HG02938 (cell line): ENCODE measurements at regions not wholly inside any gene's neighbourhood (a gene's known extent, or its start where the extent isn't known, plus 50 kb on each side); places are given as distances from the start of the nearest gene placed in this dataset.
A peak's percentile ranks its signal among the peaks of the same experiment; 100 is the strongest.
"Not testable (repeated sequence)": the region's sequence is repeated elsewhere in the genome, so short reads cannot be mapped to it uniquely, and the experiment has no call there.

Source experiments
- ATAC-seq: cut with Tn5 transposase; IDR thresholded peaks from one replicate; pipeline ENCODE4 v1.9.1; 2021; ENCODE audit warnings: mild to moderate bottlenecking, moderate library complexity; ENCODE audit not compliant: unreplicated experiment

DNA sequence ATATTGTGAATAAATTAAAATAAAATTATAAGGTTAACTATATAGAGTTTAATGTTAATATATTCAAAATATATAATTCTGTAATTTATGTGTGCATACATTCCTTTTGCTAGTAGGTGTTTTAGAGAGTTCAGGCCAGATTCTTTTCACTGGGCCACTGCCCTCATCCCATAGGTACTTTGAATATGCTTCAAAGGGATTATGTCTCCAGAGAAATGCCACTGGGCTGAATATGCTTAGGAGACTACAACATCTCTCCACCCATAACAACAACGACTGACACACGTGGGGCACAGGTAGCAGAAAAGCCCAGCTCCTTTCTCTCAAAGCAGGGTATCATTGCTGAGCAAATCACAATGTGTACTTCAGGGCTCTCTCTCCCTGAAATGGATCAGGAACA lies 290.9 kb upstream of the TACR3 start:
- no peak for ATAC-seq

DNA sequence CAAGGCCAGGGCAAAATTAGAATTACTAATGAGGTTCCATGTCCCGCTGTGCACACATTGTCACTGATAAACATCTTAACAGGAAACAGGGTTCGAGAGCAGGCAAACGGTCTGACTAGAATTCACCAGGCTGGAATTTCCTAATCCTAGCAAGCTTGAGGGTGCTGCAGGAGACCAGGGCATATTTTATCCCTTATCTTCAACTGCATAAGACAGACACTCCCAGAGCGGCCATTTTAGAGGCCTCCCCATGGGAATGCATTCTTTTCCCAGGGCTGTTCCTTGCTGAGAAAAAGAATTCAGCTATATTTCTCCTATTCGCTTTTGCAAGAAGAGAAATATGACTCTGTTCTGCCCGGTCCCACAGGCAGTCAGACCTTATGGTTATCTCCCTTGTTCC lies 282.5 kb upstream of the TACR3 start:
- ATAC-seq = not testable (repeated sequence)

DNA sequence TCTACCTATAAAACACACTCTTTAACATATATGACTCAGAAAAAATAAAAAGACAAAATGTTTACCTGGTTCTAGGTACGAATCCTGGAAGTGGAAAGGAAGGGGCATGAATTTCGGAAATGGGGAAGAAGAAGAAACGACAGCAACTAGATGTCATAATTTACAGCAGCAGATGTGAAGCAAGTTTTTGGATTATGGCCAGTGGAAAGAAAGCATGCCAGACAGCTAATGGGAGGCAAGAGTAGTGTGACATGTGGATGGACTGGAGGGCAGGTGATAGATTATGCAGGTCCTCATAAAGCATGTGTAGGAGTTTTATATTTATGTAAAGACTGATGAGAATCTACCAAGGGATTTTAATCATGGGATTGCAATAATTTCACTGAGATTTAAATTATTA lies 279.0 kb upstream of the TACR3 start:
- ATAC-seq = no peak

GRCh38 chr4:103996637-103997036 lies 276.9 kb upstream of the TACR3 start:
- no peak for ATAC-seq

- ATAC-seq = no peak
Observed at GRCh38 chr4:103996064-103996463, 276.3 kb upstream of the TACR3 start.

DNA sequence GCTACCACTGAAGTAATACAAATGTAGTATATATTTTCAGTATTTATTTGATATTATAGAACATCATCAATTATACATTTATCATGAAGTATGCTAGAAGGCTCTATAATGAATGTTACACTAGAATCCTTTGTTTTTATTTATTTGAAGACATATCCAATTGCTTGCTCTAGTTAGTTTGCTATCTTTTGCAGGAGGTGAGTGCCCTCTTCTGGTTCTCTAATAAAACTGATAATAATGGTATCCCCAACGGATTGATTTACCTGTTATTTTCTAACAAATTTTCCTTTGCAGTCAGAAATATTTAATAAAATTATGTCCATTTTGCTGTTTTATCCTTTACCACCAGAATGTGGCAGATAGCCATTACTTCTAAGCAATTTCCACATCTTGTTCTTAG lies 274.3 kb upstream of the TACR3 start:
- ATAC-seq = no peak

DNA sequence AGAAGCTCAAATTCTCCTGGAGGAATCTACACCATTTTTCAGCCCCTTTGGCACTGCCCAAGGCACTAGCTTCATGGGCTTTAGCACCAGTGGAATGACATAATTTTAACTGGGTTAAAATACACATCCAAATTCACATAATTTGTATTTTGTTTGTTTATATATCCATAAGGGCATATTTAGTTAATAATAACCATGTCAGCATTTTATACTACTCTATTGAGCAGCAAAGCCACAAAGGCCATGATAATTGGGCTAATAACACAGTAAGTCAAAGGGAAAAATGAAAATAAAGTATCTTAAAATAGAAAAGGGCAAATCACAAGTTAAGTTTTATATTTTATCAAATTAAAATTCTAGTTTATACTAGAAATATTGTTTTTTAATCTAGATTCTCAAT lies 262.7 kb upstream of the TACR3 start:
- ATAC-seq = no peak

GRCh38 chr4:103948244-103949018 lies 228.6 kb upstream of the TACR3 start:
- no peak for ATAC-seq

GRCh38 chr4:103947617-103948016 lies 227.8 kb upstream of the TACR3 start:
- ATAC-seq = no peak

DNA sequence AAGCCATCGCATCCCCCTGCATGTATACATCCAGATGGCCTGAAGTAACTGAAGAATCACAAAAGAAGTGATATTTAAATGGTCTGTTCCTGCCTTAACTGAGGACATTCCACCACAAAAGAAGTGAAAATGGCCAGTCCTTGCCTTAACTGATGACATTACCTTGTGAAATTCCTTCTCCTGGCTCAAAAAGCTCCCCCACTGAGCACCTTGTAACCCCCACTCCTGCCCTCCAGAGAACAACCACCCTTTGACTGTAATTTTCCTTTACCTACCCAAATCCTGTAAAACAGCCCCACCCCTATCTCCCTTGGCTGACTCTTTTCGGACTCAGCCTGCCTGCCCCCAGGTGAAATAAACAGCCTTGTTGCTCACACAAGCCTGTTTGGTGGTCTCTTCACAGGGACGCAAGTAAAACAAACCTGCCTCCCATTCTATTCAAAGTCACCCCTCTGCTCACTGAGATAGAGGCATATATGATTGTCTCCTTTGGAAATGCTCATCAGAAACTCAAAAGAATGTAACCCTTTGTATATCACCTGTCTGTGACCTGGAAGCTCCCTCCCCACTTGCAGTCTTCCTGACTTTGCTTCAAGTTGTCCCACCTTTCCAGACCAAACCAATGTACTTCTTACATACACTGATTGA lies 227.0 kb upstream of the TACR3 start:
- ATAC-seq = not testable (repeated sequence)

GRCh38 chr4:103938488-103938887 lies 218.7 kb upstream of the TACR3 start:
- no peak for ATAC-seq

GRCh38 chr4:103936653-103937145 lies 216.9 kb upstream of the TACR3 start:
- no peak for ATAC-seq

DNA sequence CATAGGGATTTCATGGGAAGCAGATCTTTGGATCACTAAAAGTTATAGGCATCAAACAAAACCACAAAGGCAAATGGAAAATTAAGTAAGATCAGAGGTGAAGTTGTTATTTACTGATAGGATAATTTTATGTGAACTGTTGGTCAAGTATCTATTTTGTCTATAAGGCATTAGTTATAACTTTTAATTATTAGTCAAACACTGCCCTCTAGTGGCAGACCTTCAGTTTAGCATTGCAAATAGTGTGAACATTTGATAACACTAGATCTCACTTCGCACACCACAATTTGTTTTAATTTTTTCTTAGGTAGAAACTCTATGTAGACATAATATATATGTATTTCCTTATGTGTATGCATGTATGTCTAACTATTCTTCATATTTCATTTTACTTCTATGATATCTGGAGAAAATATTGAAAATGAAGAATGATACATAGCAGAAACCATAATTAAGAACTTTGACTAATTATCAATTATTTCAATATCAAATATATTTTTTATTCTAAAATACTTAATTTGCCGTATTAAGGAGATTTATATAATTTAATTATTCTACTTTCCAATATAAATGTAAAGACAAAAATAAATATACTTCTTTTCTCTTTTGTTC lies 214.5 kb upstream of the TACR3 start:
- peak; percentile 82 for ATAC-seq

- no peak for ATAC-seq
Observed at GRCh38 chr4:103928370-103928769, 208.6 kb upstream of the TACR3 start.

- ATAC-seq = no peak
Observed at GRCh38 chr4:103923551-103923950, 203.8 kb upstream of the TACR3 start.

DNA sequence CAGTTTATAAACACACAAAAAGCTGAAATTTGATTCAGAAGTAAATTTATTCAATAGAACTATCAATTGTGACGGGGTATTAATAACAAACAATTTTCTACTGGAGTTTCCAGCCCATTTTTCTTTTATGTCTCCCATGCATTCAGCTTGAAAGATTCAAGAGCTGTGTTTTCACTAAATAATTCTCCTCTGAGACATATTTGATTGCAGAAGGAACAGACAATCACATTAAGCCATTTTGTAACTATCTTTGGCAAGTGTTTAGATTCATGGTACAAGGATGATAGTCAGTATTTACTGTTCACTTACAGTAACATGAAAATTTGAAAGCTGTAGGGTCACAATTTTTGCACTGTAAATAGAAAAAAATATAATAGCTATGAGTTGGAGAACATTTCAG lies 198.4 kb upstream of the TACR3 start:
- ATAC-seq = no peak

DNA sequence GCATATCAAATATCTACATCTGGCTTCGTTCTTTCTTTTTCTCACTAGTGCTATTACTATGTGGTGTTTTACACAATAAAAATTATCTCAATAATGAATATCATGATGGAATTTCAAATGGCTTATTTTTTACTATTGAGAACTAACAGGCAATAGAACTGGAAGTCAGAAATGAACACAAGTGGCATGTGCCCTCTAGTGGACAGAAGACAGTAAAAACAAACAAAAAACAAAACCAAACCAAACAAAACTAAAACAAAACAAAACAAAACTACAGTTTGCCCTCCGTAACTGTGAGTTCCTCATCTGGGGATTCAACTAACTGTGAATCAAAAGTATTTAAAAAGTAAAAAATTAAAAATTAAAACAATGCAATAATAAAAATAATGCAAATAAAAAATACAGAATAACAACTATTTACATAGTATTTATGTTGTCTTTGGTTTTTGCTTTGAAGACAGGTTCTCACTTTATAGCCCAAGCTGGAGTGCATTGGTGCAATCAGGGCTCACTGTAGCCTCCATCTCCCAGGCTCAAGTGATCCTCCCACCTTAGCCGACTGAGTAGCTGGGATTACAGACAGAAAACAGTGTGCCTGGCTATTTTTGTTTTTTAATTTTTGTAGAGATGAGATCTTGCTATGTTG lies 195.6 kb upstream of the TACR3 start:
- ATAC-seq = peak; percentile 92

GRCh38 chr4:103907414-103907813 lies 187.6 kb upstream of the TACR3 start:
- no peak for ATAC-seq

DNA sequence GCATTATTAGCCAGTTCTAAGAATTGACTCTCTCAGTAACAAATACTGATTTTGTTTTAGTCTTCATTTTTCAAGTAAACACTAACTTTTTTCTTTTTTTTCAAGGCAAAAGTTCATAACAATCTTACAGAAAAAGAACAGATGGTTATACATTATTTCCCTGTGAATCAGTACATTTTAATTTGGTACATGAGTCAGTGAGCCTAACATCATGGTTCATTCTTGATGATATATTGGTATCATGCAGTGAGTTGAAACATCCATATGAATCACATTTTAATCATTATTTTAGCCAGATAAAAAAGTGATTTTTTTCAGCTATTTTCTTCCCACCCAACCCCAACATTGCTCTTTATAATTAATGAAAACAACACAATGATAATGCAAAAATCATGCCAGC lies 184.3 kb upstream of the TACR3 start:
- no peak for ATAC-seq

- no peak for ATAC-seq
Observed at GRCh38 chr4:103902730-103903129, 182.9 kb upstream of the TACR3 start.

GRCh38 chr4:103895876-103896465 lies 176.2 kb upstream of the TACR3 start:
- no peak for ATAC-seq
